D721Med (cell line): ENCODE measurements at regions not wholly inside any gene's neighbourhood (a gene's known extent, or its start where the extent isn't known, plus 50 kb on each side); places are given as distances from the start of the nearest gene placed in this dataset.
"Not testable (repeated sequence)": the region's sequence is repeated elsewhere in the genome, so short reads cannot be mapped to it uniquely, and the experiment has no call there.

Source experiments
- DNase-seq: peaks from one replicate; pipeline ENCODE4 v3.0.0; 2011; ENCODE audit warnings: low spot score; ENCODE audit not compliant: insufficient read length
- FAIRE-seq: peaks from 2 replicates; lab custom pipeline; 2011; peaks lifted over from hg19 to GRCh38; lab: Jason Lieb, UNC
- TF ChIP-seq, protein P1 (sequence below): IDR thresholded peaks from 2 replicates; pipeline ENCODE4 v1.5.1; 2012; ENCODE audit warnings: mild to moderate bottlenecking, control low read depth; ENCODE audit not compliant: insufficient read depth; ENCODE audit errors: missing control alignments

DNA sequence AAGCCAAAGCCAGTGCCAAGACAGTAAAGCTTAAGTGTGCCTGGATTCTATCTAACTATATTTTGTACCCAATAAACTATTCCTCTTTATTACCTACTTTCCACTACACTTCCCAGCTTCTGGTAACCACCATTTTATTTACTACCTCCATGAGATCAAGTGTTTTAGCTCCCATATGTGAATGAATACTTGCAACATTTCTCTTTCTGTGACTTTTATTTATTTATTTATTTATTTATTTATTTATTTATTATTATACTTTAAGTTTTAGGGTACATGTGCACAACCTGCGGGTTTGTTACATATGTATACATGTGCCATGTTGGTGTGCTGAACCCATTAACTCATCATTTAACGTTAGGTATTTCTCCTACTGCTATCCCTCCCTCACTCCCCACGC lies 582.1 kb downstream of the AMY1C start:
- DNase-seq (no peak), FAIRE-seq (no peak)
- TF ChIP-seq, protein P1, sequence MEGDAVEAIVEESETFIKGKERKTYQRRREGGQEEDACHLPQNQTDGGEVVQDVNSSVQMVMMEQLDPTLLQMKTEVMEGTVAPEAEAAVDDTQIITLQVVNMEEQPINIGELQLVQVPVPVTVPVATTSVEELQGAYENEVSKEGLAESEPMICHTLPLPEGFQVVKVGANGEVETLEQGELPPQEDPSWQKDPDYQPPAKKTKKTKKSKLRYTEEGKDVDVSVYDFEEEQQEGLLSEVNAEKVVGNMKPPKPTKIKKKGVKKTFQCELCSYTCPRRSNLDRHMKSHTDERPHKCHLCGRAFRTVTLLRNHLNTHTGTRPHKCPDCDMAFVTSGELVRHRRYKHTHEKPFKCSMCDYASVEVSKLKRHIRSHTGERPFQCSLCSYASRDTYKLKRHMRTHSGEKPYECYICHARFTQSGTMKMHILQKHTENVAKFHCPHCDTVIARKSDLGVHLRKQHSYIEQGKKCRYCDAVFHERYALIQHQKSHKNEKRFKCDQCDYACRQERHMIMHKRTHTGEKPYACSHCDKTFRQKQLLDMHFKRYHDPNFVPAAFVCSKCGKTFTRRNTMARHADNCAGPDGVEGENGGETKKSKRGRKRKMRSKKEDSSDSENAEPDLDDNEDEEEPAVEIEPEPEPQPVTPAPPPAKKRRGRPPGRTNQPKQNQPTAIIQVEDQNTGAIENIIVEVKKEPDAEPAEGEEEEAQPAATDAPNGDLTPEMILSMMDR, result no peak

DNA sequence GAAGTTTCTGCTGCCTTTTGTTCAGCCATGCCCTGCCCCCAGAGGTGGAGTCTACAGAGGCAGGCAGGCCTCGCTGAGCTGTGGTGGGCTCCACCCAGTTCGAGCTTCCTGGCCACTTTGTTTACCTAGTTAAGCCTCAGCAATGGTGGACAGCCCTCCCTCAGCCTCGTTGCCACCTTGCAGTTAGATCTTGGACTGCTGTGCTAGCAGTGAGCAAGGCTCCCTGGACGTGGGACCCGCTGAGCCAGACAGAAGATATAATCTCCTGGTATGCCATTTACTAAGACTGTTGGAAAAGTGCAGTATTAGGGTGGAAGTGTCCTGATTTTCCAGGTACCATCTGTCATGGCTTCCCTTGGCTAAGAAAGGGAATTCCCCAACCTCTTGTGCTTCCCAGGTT lies 588.2 kb downstream of the AMY1C start:
- FAIRE-seq, DNase-seq: not testable (repeated sequence)

DNA sequence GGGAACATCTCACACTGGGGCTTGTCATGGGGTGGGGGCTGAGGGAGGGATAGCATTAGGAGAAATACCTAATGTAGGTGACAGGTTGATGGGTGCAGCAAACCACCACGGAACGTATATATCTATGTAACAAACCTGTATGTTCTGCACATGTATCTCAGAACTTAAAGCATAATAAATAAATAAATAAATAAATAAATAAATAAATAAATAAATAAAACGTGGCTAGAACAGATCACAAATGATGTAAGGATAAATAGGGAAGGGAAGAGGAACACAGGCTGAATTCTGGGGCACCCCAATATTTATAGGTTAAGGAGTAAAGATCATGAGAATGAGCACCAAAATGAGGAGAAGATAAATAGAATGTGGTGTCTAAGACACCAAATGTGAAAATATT lies 592.2 kb downstream of the AMY1C start:
- DNase-seq (no peak), FAIRE-seq (no peak)
- TF ChIP-seq, protein P1, result no peak

DNA sequence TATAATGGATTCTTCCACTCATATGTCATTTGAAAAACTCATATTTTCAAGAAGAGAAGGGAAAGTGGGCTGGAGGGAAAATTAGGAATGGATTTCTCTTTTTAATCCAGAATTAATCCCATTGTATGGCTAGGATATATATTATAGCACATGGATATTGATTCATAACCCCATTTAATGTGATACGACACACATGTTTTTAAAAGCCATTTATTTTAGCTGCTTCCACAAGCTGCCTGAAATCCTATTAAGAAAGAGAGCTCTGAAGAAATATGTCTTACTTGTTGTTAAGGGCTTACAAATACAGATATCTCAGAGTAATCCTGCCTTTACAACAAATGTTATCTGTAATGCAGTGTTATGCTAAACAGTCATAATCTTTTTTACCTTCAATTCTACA lies 598.6 kb downstream of the AMY1C start:
- TF ChIP-seq, protein P1, result no peak
- peak; percentile 66 for FAIRE-seq
- no peak for DNase-seq

DNA sequence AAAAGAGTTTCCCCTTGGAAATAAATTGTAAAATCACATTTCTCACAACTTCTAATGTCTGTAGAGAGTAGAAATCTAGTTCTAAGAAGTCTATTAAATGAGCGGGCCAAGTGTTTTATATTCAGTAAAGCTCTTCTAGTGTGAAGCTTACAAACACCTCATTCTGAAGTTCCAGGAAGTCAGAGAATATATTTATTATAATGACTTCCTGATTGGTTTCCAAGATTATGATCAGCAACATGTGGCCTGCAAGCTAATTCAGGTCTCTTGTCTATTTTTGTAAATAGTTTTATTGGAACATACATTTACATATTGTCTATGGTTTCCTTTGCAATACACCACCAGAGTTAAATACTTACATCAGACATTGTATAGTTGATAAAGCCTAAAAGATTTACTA lies 603.9 kb downstream of the AMY1C start:
- no peak for FAIRE-seq
- no peak for DNase-seq
- TF ChIP-seq, protein P1, result no peak

DNA sequence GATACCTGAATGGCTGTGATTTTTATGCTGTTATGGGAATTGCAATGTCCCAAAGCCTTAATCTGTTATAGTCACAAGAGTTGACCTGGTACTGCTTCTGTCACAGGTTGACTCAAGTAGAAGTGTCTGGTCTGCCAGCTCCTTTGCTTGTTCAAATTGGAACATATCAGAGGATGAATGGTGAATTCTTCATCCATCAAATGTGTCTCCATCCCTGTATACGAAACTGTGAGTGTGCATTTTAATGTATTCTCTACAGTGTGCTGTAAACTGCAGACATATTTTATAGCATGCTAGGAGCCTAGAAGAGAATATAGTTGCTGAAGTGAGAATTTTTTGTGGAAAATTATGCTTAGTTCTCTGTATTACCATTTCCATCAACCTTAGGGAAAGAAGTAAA lies 608.4 kb downstream of the AMY1C start:
- no peak for DNase-seq
- no peak for FAIRE-seq

DNA sequence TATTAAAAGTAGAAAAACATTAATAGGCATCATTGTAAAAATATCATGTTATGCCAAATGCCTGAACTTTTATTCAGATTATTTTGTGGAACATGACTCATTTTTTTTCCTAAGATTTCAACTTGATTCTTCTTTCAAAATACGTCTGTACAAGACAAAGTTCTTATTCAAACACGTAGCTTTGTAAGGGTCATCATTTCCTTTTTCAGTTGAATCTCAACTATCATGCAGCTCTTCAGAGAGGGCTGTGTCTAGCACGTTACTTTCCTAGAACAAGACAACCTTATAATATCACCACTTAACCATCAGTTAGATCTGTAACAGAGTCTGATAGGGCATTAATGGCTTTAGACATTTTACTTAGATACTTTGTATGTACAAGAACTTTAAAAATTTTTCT lies 608.9 kb downstream of the AMY1C start:
- TF ChIP-seq, protein P1, result no peak
- DNase-seq (no peak), FAIRE-seq (peak; percentile 51)

More for the DNA sequence above, 608.4 kb downstream of the AMY1C start:
- TF ChIP-seq, protein P1, result no peak

DNA sequence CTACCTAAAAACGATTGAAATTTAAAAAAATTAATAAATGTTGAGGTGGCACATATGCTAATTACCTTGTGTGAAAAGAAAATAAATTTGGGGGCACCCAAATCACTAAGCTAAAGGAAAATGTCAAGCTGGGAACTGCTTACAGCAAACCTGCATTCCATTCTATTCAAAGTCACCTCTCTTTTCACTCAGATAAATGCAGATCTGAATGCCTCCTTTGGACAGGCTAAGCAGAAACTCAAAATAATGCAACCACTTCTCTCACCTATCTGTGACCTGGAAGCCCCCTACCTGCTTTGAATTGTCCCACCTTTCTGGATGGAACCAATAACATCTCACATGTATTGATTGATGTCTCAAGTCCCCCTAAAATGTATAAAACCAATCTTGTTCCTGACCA lies 628.7 kb downstream of the AMY1C start:
- DNase-seq (no peak), FAIRE-seq (no peak)
- TF ChIP-seq, protein P1, result no peak
